ENCODE measurements at regions not wholly inside any gene's neighbourhood (a gene's known extent, or its start where the extent isn't known, plus 50 kb on each side); places are given as distances from the start of the nearest gene placed in this dataset.

- Histone ChIP-seq H3K4me2 (no peak overlapping the region), H3K27ac (no peak overlapping the region), H3K4me3 (no peak overlapping the region), H3K9me3 (0 out of 3 replicates have a peak, but pooled peaks cover 2% of the 10 kb centered on the region), H3K4me1 (no peaks in the 10 kb centered on the region)
- ChIA-PET POLR2A (no interaction called here), CTCF (no interaction called here)
- ATAC-seq (no peak), FAIRE-seq (no peak), DNase-seq (ENCODE audit: low read depth in 1 of 2, low spot score in 1 of 2) (no peak)
- 9% methylated on average over 3 of the region's 3 CpGs for WGBS (ENCODE audit: missing lambda C conversion rate)
- TF ChIP-seq EP300 (IDR thresholded peaks at IDR 0.05), result no peak
- no peak for TF ChIP-seq FOSL2 (IDR thresholded peaks at IDR 0.05)
- TF ChIP-seq FOSL2 (CRISPR knock-in tag; IDR thresholded peaks at IDR 0.05), result no peak
- peak; percentile 66 for TF ChIP-seq MAFK (IDR thresholded peaks at IDR 0.05; ENCODE audit: partially characterized antibody)
Observed at GRCh38 chr2:84194949-84195644, 264.0 kb downstream of the SUCLG1 start.

GRCh38 chr2:84194181-84194580 lies 264.9 kb downstream of the SUCLG1 start:
- no peak overlapping the region for H3K4me2 ChIP-seq
- TF ChIP-seq FOXS1 (CRISPR knock-in tag; IDR thresholded peaks at IDR 0.05) (no peak), CHD4 (IDR thresholded peaks at IDR 0.05; ENCODE audit: borderline replicate concordance) (no peak), BCL3 (IDR thresholded peaks at IDR 0.05) (no peak), ZNF302 (CRISPR knock-in tag; IDR thresholded peaks at IDR 0.05) (no peak), KDM5A (IDR thresholded peaks at IDR 0.05) (no peak), HOXA7 (CRISPR knock-in tag; IDR thresholded peaks at IDR 0.05) (no peak), MAZ (IDR thresholded peaks at IDR 0.05; ENCODE audit: borderline replicate concordance, low read depth, low read length) (no peak), CEBPB (IDR thresholded peaks at IDR 0.05) (no peak), FOSL2 (IDR thresholded peaks at IDR 0.05) (no peak), FOSL2 (CRISPR knock-in tag; IDR thresholded peaks at IDR 0.05) (no peak), RAD21 (conservative IDR thresholded peaks at IDR 0.05 in 1 of 2, IDR thresholded peaks at IDR 0.05 in 1 of 2) (no peak), ZSCAN20 (CRISPR knock-in tag; IDR thresholded peaks at IDR 0.05) (no peak), MYC (IDR thresholded peaks at IDR 0.05; ENCODE audit: borderline replicate concordance, low read length) (no peak), ZC3H11A (IDR thresholded peaks at IDR 0.05) (no peak), POLR2AphosphoS2 (conservative IDR thresholded peaks at IDR 0.05; ENCODE audit: low read length) (no peak), PHF8 (IDR thresholded peaks at IDR 0.05; ENCODE audit: borderline replicate concordance, low read depth) (no peak), CTCF (IDR thresholded peaks at IDR 0.05) (no peak)
- FAIRE-seq, result no peak
- DNase-seq (ENCODE audit: low read depth in 1 of 2, low spot score in 1 of 2), result no peak
- H3K4me3 ChIP-seq, result no peak overlapping the region
- CTCF ChIA-PET, result no interaction called here
- 0 out of 3 replicates have a peak, but pooled peaks cover 2% of the 10 kb centered on the region for H3K9me3 ChIP-seq
- 59% methylated on average over 2 of the region's 2 CpGs for WGBS (ENCODE audit: missing lambda C conversion rate)
- H3K27ac ChIP-seq, result no peak overlapping the region
- H3K4me1 ChIP-seq, result no peaks in the 10 kb centered on the region
- POLR2A ChIA-PET, result no interaction called here
- no peak for ATAC-seq

GRCh38 chr2:84187258-84187657 lies 271.8 kb downstream of the SUCLG1 start:
- ATAC-seq, result no peak
- DNase-seq (ENCODE audit: low read depth in 1 of 2, low spot score in 1 of 2), result no peak
- Histone ChIP-seq H3K4me1 (no peaks in the 10 kb centered on the region), H3K27ac (no peak overlapping the region), H3K4me3 (no peak overlapping the region), H3K4me2 (no peak overlapping the region), H3K9me3 (no peaks in the 10 kb centered on the region)
- FAIRE-seq, result no peak
- WGBS (ENCODE audit: missing lambda C conversion rate), result 2% methylated on average over 3 of the region's 3 CpGs
- ChIA-PET CTCF (no interaction called here), POLR2A (no interaction called here)
- TF ChIP-seq RFX5 (IDR thresholded peaks at IDR 0.05) (no peak), NFE2L2 (conservative IDR thresholded peaks at IDR 0.05; ENCODE audit: low read length) (no peak), JUN (IDR thresholded peaks at IDR 0.05) (no peak), CEBPB (IDR thresholded peaks at IDR 0.05) (no peak), BCL3 (IDR thresholded peaks at IDR 0.05) (no peak), REST (IDR thresholded peaks at IDR 0.05) (no peak), JUNB (IDR thresholded peaks at IDR 0.05) (no peak), TFCP2L1 (CRISPR knock-in tag; IDR thresholded peaks at IDR 0.05) (no peak), NPAS2 (CRISPR knock-in tag; IDR thresholded peaks at IDR 0.05; ENCODE audit: borderline replicate concordance) (no peak), EP300 (IDR thresholded peaks at IDR 0.05) (no peak), FOSB (CRISPR knock-in tag; IDR thresholded peaks at IDR 0.05) (no peak), RNF2 (IDR thresholded peaks at IDR 0.05; ENCODE audit: borderline replicate concordance, low read depth) (no peak)
